ENCODE measurements at regions not wholly inside any gene's neighbourhood (a gene's known extent, or its start where the extent isn't known, plus 50 kb on each side); places are given as distances from the start of the nearest gene placed in this dataset.

DNA sequence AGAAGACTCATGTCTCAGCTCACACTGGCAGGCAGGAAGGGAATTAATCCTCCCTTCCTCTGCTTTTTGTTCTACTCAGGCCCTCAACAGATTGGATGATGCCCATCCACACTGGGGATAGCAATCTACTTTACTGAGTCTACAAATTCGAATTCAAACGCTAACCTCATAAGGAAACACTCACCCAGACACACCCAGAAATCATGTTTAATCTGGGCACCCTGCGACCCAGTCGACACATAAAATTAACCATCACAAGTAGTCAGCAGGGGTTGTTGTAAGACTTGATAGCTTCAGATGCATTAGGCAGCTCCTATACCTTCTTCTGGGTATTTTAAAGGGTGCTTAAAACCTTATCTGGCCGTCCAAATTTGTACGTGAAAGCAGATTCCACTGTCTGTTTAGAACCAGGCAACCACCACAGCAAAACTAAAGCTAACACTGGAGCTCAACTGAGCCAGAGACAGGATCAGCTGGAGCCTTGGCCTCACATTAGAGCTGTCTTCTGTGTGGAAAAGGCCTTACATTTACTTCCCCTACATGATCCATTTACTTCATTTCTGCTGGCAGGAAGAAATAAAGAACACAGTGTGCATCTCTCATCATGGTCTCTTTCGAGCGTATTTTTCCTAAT, 407.3 kb upstream of the PPP2R3A start:
- POLR2A ChIA-PET (ENCODE audit: unreplicated experiment) = no interaction called here

More for the DNA sequence above, 407.3 kb upstream of the PPP2R3A start:
- no peaks in the 10 kb centered on the region for H3K36me3 ChIP-seq (ENCODE audit: control insufficient read depth, insufficient read depth, low read length)
- DNase-seq (no peak), ATAC-seq (ENCODE audit: low read depth) (no peak)
- H3K14ac ChIP-seq (replicated peaks; ENCODE audit: low read depth, low read length) = no peak overlapping the region
- H4K20me1 ChIP-seq (ENCODE audit: insufficient read depth, low read length) = no peaks in the 10 kb centered on the region
- H3K79me1 ChIP-seq (ENCODE audit: low read depth in 1 of 2, low read length in 2 of 2) = no peaks in the 10 kb centered on the region
- H3K4me2 ChIP-seq (ENCODE audit: low read depth, low read length) = no peak overlapping the region
- H2BK5ac ChIP-seq (ENCODE audit: low read depth, low read length, poor library complexity, severe bottlenecking) = no peak overlapping the region
- no peak overlapping the region for H4K8ac ChIP-seq (ENCODE audit: low read depth in 2 of 2, low read length in 2 of 2)
- no peaks in the 10 kb centered on the region for H3K9me3 ChIP-seq (ENCODE audit: control insufficient read depth, insufficient read depth, low read length)
- H2BK20ac ChIP-seq (ENCODE audit: low read depth, low read length) = no peak overlapping the region
- no peak overlapping the region for H4K5ac ChIP-seq (ENCODE audit: low read depth, low read length)
- no peaks in the 10 kb centered on the region for H3K4me1 ChIP-seq (ENCODE audit: control insufficient read depth, insufficient read depth, low read length)
- no peak overlapping the region for H4K91ac ChIP-seq (ENCODE audit: insufficient read depth, low read depth, low read length)
- no peaks in the 10 kb centered on the region for H3K27me3 ChIP-seq (ENCODE audit: control insufficient read depth, insufficient read depth, low read length)
- H3K4me3 ChIP-seq (ENCODE audit: insufficient read depth, low read depth, low read length) = no peak overlapping the region
- no peak overlapping the region for H2AK5ac ChIP-seq (ENCODE audit: low read depth, low read length)
- no peak for TF ChIP-seq RAD21 (IDR thresholded peaks at IDR 0.05; ENCODE audit: low read length)
- TF ChIP-seq POLR2A (IDR thresholded peaks at IDR 0.05; ENCODE audit: low read depth, low read length) = no peak
- no peak for TF ChIP-seq CEBPB (IDR thresholded peaks at IDR 0.05; ENCODE audit: low read depth, low read length)
- TF ChIP-seq BHLHE40 (IDR thresholded peaks at IDR 0.05; ENCODE audit: low read depth, low read length) = no peak
- BruUV-seq (replicated peaks) = no TSS peak
- in situ Hi-C loops (cut with MboI; ENCODE audit: low sequenced_read_pairs) (no loop called here), dilution Hi-C loops (cut with HindIII; ENCODE audit: low sequenced_read_pairs, unreplicated experiment) (no loop called here), intact Hi-C loops (cut with micrococcal nuclease) (no loop called here)
- no peak overlapping the region for H3K27ac ChIP-seq (ENCODE audit: insufficient read depth, low read length)
- H3K4ac ChIP-seq (ENCODE audit: low read depth, low read length) = no peak overlapping the region
- CTCF ChIA-PET = no interaction called here
- H2AK9ac ChIP-seq (replicated peaks; ENCODE audit: low read depth, low read length, poor library complexity) = no peak overlapping the region
- no peak overlapping the region for H2BK15ac ChIP-seq (ENCODE audit: low read depth, low read length)
- no peak overlapping the region for H3K18ac ChIP-seq (ENCODE audit: low read depth, low read length)
- no peak overlapping the region for H2AFZ ChIP-seq (replicated peaks; ENCODE audit: low read length, poor library complexity)
- H3K23ac ChIP-seq (ENCODE audit: low read depth, low read length) = no peak overlapping the region
- H2BK120ac ChIP-seq (ENCODE audit: low read depth, low read length) = no peak overlapping the region
- WGBS, 2 experiments (ENCODE audit: extremely low coverage in 2 of 2, insufficient read length in 1 of 2) = 80% methylated on average over 1 of the region's 8 CpGs; no CpG with 5 or more reads in 1 of the 2 experiments
- H3K9me1 ChIP-seq (ENCODE audit: insufficient read depth, low read length) = no peaks in the 10 kb centered on the region
- H3K56ac ChIP-seq (ENCODE audit: extremely low read depth, insufficient read depth, low read length) = no peak overlapping the region
- no peak overlapping the region for H3K9ac ChIP-seq (ENCODE audit: low read depth, low read length)
